ENCODE measurements at regions not wholly inside any gene's neighbourhood (a gene's known extent, or its start where the extent isn't known, plus 50 kb on each side); places are given as distances from the start of the nearest gene placed in this dataset.

GRCh38 chr1:57627612-57628011 lies 203.8 kb upstream of the DAB1 start:
- TF ChIP-seq RXRA (IDR thresholded peaks at IDR 0.05) = no peak
- no peak for TF ChIP-seq CTCF (IDR thresholded peaks at IDR 0.05; ENCODE audit: low read depth, low read length, missing input control)
- no peak for TF ChIP-seq EGR1 (IDR thresholded peaks at IDR 0.05; ENCODE audit: low read depth in 2 of 2)
- no peak for TF ChIP-seq REST (IDR thresholded peaks at IDR 0.05)
- TF ChIP-seq TAF1 (conservative IDR thresholded peaks at IDR 0.05) = no peak
- TF ChIP-seq, protein P1, sequence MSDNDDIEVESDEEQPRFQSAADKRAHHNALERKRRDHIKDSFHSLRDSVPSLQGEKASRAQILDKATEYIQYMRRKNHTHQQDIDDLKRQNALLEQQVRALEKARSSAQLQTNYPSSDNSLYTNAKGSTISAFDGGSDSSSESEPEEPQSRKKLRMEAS (IDR thresholded peaks at IDR 0.05) = no peak
- TF ChIP-seq FOXA1 (IDR thresholded peaks at IDR 0.05) = no peak
- no peak for TF ChIP-seq JUND (IDR thresholded peaks at IDR 0.05)
- TF ChIP-seq GABPA (IDR thresholded peaks at IDR 0.05 in 1 of 2, conservative IDR thresholded peaks at IDR 0.05 in 1 of 2) = no peak

Data from liver (tissue), 3 donors.